Heart left ventricle (tissue), 16 donors: ENCODE measurements at regions not wholly inside any gene's neighbourhood (a gene's known extent, or its start where the extent isn't known, plus 50 kb on each side); places are given as distances from the start of the nearest gene placed in this dataset.

Source experiments
- ATAC-seq, 4 donors: fragments of 200-7000 bp; cut with Tn5 transposase; one replicate each; pipeline ENCODE4 v1.9.1; 2020 to 2022; ENCODE audit warnings: moderate library complexity in 4 of 4, mild to moderate bottlenecking in 3 of 4, moderate number of reproducible peaks in 1 of 4
- DNase-seq, 5 donors: peaks; one replicate each; pipeline ENCODE4 v3.0.0-alpha.2; 2020
- H3K27ac ChIP-seq, 12 donors: fragments of 200-600 bp; sonication (generic) in 4 of 12; one replicate each; pipeline versions ENCODE4 v1.5.0 to v1.8.0; 2016 to 2022; ENCODE audit warnings: mild to moderate bottlenecking in 2 of 12
- H3K27me3 ChIP-seq, 9 donors: fragments of 200-600 bp; sonication (generic) in 2 of 9; one replicate each; pipeline versions ENCODE4 v1.5.1 to v1.8.0; 2016 to 2022; ENCODE audit warnings: mild to moderate bottlenecking in 3 of 9
- H3K36me3 ChIP-seq, 9 donors: fragments of 200-600 bp; sonication (generic) in 2 of 9; one replicate each; pipeline versions ENCODE4 v1.5.0 to v1.8.0; 2018 to 2022; ENCODE audit warnings: mild to moderate bottlenecking in 2 of 9
- H3K4me1 ChIP-seq, 12 donors: fragments of 200-600 bp; sonication (generic) in 4 of 12; one replicate each; pipeline versions ENCODE4 v1.5.0 to v1.8.0; 2016 to 2022; ENCODE audit warnings: mild to moderate bottlenecking in 3 of 12
- H3K4me3 ChIP-seq, 12 donors: fragments of 200-600 bp; sonication (generic) in 4 of 12; one replicate each; pipeline versions ENCODE4 v1.5.0 to v1.8.0; 2017 to 2022; ENCODE audit warnings: mild to moderate bottlenecking in 9 of 12, moderate library complexity in 4 of 12
- H3K9me3 ChIP-seq, 12 donors: fragments of 200-600 bp; sonication (generic) in 4 of 12; one replicate each; pipeline versions ENCODE4 v1.5.0 to v1.8.0; 2016 to 2022; ENCODE audit warnings: mild to moderate bottlenecking in 1 of 12
- CTCF ChIP-seq, 12 donors: fragments of 200-600 bp; sonication (generic) in 4 of 12; IDR thresholded peaks; one replicate each; pipeline versions ENCODE4 v1.5.0 to v1.8.0; 2018 to 2022; ENCODE audit warnings: antibody characterized with exemption in 12 of 12, mild to moderate bottlenecking in 5 of 12
- POLR2A ChIP-seq, 2 donors: fragments of 450-650 bp; IDR thresholded peaks; one replicate each; pipeline ENCODE4 v1.6.1; 2017; ENCODE audit warnings: antibody characterized with exemption in 2 of 2, mild to moderate bottlenecking in 2 of 2, moderate library complexity in 2 of 2
- WGBS, 4 donors: extraction: QIAGEN DNeasy Blood & Tissue Kit in 2 of 4; methylation state at CpG; one replicate each; pipeline versions ENCODE4 v1.1.5 to v1.1.7; 2013 to 2018; 5-methylcytosine and 5-hydroxymethylcytosine counted together
- intact Hi-C, 10 donors: fragments of 100-400 bp; cut with DNase I; formaldehyde crosslinking; loops; one replicate each; pipeline versions ENCODE4 v1.11.1 to v1.14.2; 2022
- donor health status: ischemic (EF 13 %, LVEDD 7.1; RV severe dilation, severe dysfunction).
- donor health status: healthy with polysubstance abuse.
- donor health status: DM: no; HTN: yes; CAD: no.
- donor health status: DM: no; HTN: no; CAD: no.
- donor health status: ischemic (EF 25% LVEDD 6.9; RV normal size, moderate dysfunction).
- donor health status: ischemic (EF 25% LVEDD 5.7; RV mildly dilated, moderate dysfunction).
- donor health status: healthy.
- donor health status: DM: yes; HTN: yes; CAD: no.
- donor health status: ischemic (EF 35%, LVEDD 5.7; RV mildly dilated, moderate dysfunction).
- donor health status: nonischemic (EF 11% LVEDD 7.7; RV severe dilation, severe dysfunction).
- donor health status: DM: yes; HTN: yes; CAD: no.
- donor health status: PGD.
- donor health status: ischemic (EF 29% LVEDD 5.4; RV normal size, mild dysfunction).
- donor health status: nonischemic (EF 23%, LVEDD 6.1; RV moderate dilation, normal function).

- DNase-seq (no peak), ATAC-seq (no peak)
- Histone ChIP-seq H3K27ac (no peak overlapping the region), H3K9me3 (peaks cover 0 to 16% (median 0%) of the 10 kb centered on the region in 12 donors), H3K4me3 (no peak overlapping the region), H3K27me3 (no peaks in the 10 kb centered on the region), H3K4me1 (peaks cover 0 to 6% (median 0%) of the 10 kb centered on the region in 12 donors), H3K36me3 (no peaks in the 10 kb centered on the region)
- no peak for TF ChIP-seq CTCF (IDR thresholded peaks at IDR 0.05)
- no peak for TF ChIP-seq POLR2A (IDR thresholded peaks at IDR 0.05)
- 98 to 99% (median 98%) methylated on average over 1 of the region's 1 CpG for WGBS, 4 donors
- intact Hi-C loops, result loop anchor here in 2 of 10 donors (5.0 to 10.0 kb wide), 2 partner anchors 52 to 54 kb away; no protein-coding TSS in a partner anchor
Measured at GRCh38 chr3:30130391-30130790, 476.0 kb upstream of the TGFBR2 start.

GRCh38 chr3:30131191-30131590 lies 475.2 kb upstream of the TGFBR2 start:
- DNase-seq, result no peak
- intact Hi-C loops, result loop anchor here in 2 of 10 donors (5.0 to 10.0 kb wide), 2 partner anchors 51 to 54 kb away; no protein-coding TSS in a partner anchor
- Histone ChIP-seq H3K4me1 (peaks cover 0 to 6% (median 0%) of the 10 kb centered on the region in 12 donors), H3K27me3 (no peaks in the 10 kb centered on the region), H3K27ac (no peak overlapping the region), H3K4me3 (no peak overlapping the region), H3K36me3 (no peaks in the 10 kb centered on the region), H3K9me3 (peaks cover 0 to 20% (median under 1%) of the 10 kb centered on the region in 12 donors)
- TF ChIP-seq CTCF (IDR thresholded peaks at IDR 0.05), result no peak
- no peak for TF ChIP-seq POLR2A (IDR thresholded peaks at IDR 0.05)
- 87 to 97% (median 90%) methylated on average over 4 of the region's 4 CpGs for WGBS, 4 donors
- no peak for ATAC-seq

- ATAC-seq, result peak in 3 of 4 donors; percentile 48 to 77 (median 52)
- no peaks in the 10 kb centered on the region for H3K36me3 ChIP-seq
- H3K4me3 ChIP-seq, result no peak overlapping the region
- H3K9me3 ChIP-seq, result peaks cover 0 to 17% (median 1%) of the 10 kb centered on the region in 12 donors
- intact Hi-C loops, result loop anchor here in 3 of 10 donors (2.0 to 10.0 kb wide), 3 partner anchors 50 to 64 kb away; no protein-coding TSS in a partner anchor
- H3K27me3 ChIP-seq, result no peaks in the 10 kb centered on the region
- WGBS, 4 donors, result 68 to 83% (median 80%) methylated on average over 4 of the region's 4 CpGs
- H3K27ac ChIP-seq, result no peak overlapping the region
- peaks cover 0 to 5% (median 1%) of the 10 kb centered on the region in 12 donors for H3K4me1 ChIP-seq
- TF ChIP-seq POLR2A (IDR thresholded peaks at IDR 0.05) (no peak), CTCF (IDR thresholded peaks at IDR 0.05) (peak in 10 of 12 donors; percentile 26 to 63 (median 42))
- no peak for DNase-seq
Measured at GRCh38 chr3:30135190-30135589, 471.2 kb upstream of the TGFBR2 start.

GRCh38 chr3:30139283-30139682 lies 467.1 kb upstream of the TGFBR2 start:
- Histone ChIP-seq H3K9me3 (peaks cover 0 to 17% (median 1%) of the 10 kb centered on the region in 12 donors), H3K4me1 (peaks cover 0 to 21% (median 7%) of the 10 kb centered on the region in 12 donors), H3K27me3 (no peaks in the 10 kb centered on the region), H3K36me3 (no peaks in the 10 kb centered on the region), H3K4me3 (no peak overlapping the region), H3K27ac (no peak overlapping the region)
- intact Hi-C loops, result loop anchor here in 2 of 10 donors (5.0 to 10.0 kb wide), 2 partner anchors 46 to 58 kb away; no protein-coding TSS in a partner anchor
- TF ChIP-seq POLR2A (IDR thresholded peaks at IDR 0.05) (no peak), CTCF (IDR thresholded peaks at IDR 0.05) (no peak)
- no peak for ATAC-seq
- no peak for DNase-seq
